D721Med (cell line): ENCODE measurements at regions not wholly inside any gene's neighbourhood (a gene's known extent, or its start where the extent isn't known, plus 50 kb on each side); places are given as distances from the start of the nearest gene placed in this dataset.
"Not testable (repeated sequence)": the region's sequence is repeated elsewhere in the genome, so short reads cannot be mapped to it uniquely, and the experiment has no call there.

Experiments
- DNase-seq: peaks from one replicate; pipeline ENCODE4 v3.0.0; 2011; ENCODE audit warnings: low spot score; ENCODE audit not compliant: insufficient read length
- FAIRE-seq: peaks from 2 replicates; lab custom pipeline; 2011; peaks lifted over from hg19 to GRCh38; lab: Jason Lieb, UNC
- TF ChIP-seq, protein P1 (sequence below): IDR thresholded peaks from 2 replicates; pipeline ENCODE4 v1.5.1; 2012; ENCODE audit warnings: mild to moderate bottlenecking, control low read depth; ENCODE audit not compliant: insufficient read depth; ENCODE audit errors: missing control alignments

DNA sequence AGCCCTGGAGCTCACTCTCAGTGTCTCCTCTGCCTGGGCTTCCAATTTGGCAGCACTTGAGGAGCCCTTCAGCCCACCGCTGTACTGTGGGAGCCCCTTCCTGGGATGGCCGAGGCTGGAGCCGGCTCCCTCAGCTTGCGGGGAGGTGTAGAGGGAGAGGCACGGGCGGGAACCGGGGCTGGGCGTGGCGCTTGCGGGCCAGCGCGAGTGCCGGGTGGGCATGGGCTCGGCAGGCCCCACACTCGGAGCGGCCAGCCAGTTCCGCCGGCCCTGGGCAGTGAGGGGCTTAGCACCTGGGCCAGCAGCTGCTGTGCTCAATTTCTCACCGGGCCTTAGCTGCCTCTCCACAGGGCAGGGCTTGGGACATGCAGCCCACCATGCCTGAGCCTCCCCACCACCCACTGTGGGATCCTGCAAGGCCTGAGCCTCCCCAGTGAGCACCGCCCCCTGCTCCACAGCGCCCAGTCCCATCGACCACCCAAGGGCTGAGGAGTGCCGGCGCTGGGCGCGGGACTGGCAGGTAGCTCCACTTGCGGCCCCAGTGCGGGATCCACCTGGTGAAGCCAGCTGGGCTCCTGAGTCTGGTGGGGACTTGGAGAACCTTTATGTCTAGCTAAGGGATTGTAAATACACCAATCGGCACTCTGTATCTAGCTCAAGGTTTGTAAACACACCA lies 65.1 kb upstream of the ROPN1B start:
- not testable (repeated sequence) for FAIRE-seq, DNase-seq

DNA sequence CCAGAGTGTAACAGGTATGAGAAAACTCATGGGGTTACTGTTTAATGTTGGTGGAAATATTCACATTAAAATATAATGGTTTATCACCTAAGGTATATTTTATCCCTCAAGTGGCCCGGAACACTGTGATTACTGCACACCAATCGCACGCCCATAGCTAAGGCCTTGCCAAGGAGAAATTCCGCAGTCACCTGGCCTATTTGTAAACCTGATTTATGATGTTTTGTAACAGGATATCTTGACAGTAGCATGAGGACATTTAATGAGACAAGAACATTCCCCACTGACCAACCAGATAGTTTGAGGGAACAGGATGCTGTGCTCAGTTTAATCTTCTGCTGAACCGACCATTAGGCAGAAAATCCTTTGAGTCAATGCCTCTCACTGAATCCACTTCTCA lies 61.7 kb upstream of the ROPN1B start:
- not testable (repeated sequence) for DNase-seq, FAIRE-seq

DNA sequence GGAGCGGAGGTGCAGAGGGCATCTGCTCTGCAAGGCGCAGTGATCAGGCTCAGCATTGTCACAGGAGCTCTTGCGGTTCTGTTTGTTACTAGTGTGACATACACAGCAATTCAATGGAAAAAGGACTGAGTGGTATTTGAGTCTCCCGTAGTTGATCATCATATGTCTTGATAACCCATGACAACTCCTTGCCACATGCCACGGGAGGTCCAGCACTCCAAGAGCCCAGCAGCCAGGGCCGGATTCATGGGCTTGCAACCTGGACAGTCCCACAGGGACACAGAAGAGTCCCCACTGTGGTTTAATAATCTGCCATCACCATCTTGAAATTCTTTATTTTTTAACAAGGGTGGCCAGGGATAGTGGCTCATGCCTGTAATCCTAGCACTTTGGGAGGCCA lies 58.1 kb upstream of the ROPN1B start:
- not testable (repeated sequence) for FAIRE-seq, DNase-seq

DNA sequence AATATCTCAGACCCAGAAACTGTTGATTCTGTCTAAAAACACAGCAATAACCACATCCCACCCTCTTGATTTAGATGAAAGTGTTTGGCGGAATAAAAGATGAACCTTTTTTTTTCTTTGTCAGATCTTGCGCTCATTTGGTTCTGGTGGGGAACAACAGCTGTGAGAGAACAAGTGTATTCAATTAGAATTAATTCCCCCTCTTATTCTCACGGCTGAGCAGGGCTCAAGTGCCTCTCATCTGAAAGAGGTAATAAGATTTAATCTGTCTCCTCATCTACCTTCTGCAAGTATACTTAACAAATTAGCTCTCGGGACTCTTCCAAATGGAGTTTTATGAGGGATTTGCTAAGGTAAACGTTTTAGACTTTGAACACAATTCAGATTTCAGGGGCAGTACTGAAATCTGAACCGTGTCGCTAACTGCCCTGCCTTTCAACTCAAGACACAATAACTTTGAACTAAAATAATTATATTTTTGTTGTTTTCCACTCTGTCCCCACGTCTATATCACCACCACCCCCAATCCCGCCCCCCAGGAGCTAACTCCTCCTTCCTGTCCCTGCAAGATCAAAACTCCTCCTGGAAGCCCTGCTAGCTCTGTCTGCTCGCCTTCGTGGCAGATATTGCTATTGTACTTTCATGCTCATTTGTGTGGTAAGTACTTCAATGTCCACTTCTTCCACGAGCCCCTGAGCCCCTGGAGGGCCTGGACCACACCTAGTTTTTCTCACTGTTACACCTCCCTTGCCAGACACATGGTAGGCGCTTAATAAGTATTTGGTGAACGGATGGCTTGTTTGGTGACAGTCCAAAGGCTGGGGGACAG lies 54.2 kb upstream of the ROPN1B start:
- not testable (repeated sequence) for DNase-seq, FAIRE-seq

DNA sequence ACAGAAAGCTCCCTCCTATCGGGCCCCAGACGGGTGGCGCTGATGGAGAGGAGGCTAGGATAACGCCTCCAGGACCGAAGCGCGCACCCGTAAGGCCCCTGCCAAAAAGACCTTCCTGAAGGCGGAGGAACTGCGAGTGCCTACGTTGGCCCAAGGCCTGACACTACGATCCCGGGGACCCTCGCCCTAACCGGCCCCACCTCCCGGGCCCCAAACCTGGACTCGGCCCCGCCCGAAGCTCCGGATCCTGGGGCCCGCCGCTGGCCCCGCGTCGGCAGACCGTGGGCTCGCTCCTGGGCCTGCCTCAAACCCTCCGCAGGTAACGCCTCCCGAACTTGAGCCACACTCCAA lies 53.6 kb upstream of the ROPN1B start:
- not testable (repeated sequence) for FAIRE-seq, DNase-seq

DNA sequence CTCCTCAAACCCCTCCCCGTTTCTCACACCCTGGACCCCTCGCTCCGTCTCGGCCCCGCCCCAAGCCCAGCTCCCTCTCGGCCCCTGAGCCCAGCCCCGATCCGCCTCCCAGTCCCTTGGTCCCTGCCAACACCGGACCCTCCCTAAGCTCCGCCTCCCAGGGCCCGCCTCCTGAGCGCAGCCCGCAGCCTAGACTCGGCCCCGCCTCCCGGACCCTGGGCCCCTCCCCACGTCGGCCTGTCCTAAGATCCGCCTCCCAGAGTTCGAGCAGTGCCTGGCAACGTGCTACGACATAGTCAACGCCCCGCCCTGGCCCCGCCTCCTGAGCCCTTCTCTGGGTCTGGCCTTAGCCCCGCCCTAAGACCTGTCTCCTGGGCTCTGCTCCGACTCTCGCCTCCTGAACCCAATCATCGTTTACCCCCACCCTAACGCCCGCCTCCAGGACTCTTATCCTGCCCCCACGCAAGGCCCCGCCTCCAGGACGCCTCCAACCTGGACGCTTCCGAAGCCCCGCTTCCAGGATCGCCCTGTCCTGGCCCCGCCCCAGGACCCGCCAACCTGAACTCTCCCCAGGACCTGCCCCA lies 53.1 kb upstream of the ROPN1B start:
- DNase-seq = peak; percentile 26
- FAIRE-seq = not testable (repeated sequence)

DNA sequence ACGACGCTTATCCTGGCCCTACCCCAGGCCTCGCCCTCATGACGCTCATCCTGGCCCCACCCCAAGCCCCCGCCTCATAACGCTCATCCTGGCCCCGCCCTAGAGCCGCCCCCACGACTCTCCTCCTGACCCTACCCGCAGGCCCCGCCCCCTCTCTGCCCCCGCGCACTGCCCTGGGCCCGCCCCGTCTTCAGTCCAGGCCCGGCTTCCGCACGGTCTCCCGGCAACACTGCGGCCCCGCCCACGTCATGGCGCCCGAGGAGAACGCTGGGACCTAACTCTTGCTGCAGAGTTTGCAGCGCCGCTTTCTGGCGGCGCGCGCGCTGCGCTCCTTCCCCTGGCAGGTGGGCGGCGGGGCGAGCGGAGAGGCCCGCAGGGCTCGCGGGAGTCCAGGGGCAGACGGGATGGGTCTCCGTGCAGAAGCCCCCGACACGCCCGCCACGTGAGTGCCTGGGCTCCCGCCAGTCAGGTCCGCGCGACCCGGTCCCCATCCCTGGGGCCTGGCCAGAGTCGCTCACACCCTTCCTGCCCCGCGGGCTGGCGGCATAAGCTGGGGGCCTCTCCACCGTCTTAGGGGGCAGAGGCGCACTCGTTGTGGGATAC lies 52.5 kb upstream of the ROPN1B start:
- TF ChIP-seq, protein P1, sequence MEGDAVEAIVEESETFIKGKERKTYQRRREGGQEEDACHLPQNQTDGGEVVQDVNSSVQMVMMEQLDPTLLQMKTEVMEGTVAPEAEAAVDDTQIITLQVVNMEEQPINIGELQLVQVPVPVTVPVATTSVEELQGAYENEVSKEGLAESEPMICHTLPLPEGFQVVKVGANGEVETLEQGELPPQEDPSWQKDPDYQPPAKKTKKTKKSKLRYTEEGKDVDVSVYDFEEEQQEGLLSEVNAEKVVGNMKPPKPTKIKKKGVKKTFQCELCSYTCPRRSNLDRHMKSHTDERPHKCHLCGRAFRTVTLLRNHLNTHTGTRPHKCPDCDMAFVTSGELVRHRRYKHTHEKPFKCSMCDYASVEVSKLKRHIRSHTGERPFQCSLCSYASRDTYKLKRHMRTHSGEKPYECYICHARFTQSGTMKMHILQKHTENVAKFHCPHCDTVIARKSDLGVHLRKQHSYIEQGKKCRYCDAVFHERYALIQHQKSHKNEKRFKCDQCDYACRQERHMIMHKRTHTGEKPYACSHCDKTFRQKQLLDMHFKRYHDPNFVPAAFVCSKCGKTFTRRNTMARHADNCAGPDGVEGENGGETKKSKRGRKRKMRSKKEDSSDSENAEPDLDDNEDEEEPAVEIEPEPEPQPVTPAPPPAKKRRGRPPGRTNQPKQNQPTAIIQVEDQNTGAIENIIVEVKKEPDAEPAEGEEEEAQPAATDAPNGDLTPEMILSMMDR = peak; percentile 24
- FAIRE-seq (no peak), DNase-seq (peak; percentile 36)

DNA sequence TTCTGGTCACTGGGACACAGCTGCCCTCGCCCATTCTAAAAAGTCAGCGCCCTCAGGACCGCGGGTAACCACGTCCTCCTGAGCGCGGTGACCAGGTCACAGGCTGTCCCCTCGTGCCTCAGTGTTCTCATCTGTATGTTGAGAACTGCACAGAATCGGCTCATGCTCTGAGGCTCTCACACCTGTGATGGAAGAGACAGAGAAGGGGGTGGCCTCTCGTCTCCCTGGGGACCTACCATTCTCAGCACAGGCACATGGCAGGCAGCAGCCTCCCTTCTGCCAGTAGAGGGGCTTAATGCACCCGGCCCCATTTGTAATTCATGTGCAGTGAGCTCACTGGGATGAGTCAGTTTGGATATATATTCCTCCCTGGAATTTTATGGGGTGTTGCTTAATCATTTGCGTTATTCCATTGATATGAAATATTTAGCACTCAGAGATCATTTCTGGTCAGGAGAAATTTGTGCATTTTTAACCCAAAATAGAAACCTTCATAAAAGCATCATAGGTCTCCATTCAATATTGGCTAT lies 51.9 kb upstream of the ROPN1B start:
- FAIRE-seq, DNase-seq: not testable (repeated sequence)

DNA sequence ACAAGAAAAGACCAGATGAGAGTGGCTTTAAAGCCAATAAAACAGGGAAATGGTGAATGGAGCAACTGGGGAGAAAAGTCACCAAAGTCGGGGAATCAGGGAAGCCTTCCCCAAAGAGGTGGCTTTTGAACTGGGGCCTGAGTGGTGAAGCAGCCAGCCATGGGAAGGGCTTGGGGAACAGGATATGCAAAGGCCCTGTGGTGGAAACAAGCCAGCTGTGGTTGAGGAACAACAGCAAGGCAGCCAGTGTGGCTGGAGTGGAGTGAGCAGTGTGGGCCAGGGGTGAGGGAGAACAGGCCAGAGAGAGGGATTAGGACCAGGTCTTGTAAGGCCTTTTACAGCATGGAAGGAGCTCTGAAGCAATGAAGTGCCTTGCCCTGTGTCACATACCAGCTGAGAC lies 51.0 kb upstream of the ROPN1B start:
- not testable (repeated sequence) for DNase-seq, FAIRE-seq

DNA sequence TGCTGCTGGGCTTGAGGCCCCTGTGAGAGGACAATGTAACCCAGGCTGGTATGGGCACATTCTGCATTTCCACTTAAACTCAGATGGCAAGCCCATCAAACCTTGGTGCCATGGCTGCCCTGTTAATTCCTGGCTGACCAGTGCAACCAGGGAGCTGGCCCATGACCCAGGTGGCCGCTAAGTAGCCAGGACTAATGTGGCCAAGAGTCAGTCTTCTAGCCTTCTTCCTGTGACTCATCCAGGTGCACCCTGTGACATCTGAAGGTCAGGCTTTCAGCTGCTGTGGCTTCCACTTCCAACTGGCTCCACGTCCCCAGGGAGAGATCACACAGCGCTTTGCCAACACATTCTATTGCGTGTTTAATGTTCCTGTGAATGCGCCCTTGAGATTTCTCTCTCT lies 50.5 kb upstream of the ROPN1B start:
- FAIRE-seq, DNase-seq: not testable (repeated sequence)

DNA sequence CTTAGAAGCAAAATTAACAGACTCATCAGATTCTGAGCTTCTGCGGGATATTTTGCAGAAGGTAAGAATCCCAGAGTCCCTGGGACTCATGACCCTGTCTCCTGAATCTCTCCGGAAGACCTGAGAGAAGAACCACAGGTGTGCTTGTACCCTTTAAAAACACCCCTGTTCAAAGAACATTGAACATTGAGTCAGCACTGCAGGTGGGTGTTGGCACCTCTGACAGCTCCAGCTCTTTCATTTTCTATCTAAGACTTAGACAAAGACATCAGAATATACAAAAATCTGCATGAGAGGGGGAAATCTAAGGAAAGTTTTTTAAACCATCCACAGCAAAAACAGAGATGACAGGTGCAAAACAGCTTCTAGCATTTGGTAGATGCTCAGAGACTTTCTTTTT lies 50.1 kb upstream of the ROPN1B start:
- FAIRE-seq, DNase-seq: not testable (repeated sequence)
